Stimulated activated naive CD4-positive, alpha-beta T cell (primary cell): ENCODE measurements at regions not wholly inside any gene's neighbourhood (a gene's known extent, or its start where the extent isn't known, plus 50 kb on each side); places are given as distances from the start of the nearest gene placed in this dataset.

Experiments
- DNase-seq, 6 experiments: peaks; one replicate each; lab custom pipeline; 2025; lab: John Stamatoyannopoulos, UW

DNA sequence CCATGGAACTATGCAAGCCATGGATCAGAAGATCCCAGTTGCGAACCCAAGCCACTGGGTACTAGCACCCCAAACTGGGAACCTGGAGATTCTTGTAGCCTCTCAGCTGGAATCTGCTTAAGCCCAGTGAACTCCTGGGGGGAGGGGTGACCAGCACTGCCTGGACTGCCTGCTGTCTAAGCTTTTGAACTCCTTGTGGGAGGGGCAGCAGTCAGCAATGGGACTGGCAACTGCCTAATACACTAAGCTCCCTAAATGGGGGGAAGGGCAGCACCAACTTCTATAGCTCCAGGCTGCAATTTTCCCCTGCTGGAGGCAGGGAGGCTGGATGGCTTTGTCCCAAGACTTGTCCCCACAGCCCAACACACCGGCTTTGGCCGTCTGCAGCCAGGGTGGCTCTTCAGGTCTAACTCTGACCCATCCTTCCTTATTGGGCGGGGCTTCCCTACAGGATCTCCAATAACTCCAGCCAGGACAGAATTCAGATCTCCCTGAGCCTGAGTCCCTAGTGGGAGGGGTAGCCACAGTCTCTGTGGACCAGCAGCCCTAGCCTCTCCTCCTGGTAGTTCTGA is 485.1 kb downstream of the SOX5 start:
- DNase-seq = no peak

DNA sequence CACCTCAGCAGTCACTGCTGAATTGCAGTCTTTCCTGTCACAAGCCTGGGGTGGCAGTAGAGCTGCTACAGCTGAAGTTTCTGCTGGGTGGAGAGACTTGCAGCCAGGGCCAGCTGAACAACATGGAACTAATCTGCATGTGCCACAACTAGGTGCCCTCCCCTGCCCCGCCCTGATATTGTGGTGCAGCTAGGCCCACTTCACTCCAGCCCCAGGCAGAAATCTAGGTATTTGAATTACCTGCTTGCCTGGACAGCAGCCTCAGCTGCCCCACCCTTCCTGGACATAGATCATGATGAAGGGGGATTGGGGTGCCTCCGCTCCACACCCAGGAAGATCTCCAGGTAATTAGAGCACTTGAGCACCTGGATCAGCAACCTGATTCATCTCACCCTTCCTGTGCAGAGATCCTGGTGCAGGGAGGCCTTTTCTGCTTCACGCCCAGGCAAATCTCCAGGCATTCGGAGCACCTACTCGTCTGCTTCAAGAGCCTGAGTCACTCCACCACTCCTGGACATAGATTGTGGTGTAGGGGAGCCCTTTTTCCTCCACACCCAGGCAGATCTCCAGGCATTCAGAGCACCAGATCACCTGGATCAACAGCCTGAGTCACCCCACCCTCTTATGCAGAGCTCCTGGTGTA is 477.0 kb downstream of the SOX5 start:
- no peak for DNase-seq

GRCh38 chr12:23473071-23473470 is 476.4 kb downstream of the SOX5 start:
- no peak for DNase-seq

DNA sequence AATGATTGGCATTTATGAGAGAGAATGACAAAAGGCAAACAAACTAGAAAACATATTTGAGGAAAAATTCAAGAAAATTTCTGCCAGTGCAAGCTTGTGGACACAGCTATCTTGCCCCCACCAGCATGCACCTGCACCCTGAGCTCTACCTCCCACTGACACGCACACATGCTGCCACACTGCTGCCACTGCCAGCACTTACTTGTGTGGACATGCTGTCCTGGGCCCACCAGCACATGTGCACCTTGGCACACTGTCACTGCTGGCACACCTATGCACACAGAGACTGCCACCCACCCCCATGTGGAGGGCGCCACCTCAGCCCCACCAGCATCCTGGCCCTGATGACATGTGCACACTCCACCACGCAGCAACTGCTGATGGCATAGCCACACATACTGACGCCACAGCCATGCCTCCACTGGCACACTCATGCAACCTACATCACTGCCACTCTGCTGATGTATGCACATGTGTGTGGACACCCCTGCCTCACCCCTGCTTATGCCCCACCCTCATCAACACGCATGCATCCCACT is 475.0 kb downstream of the SOX5 start:
- DNase-seq = no peak
